B cell (primary cell): ENCODE measurements at regions not wholly inside any gene's neighbourhood (a gene's known extent, or its start where the extent isn't known, plus 50 kb on each side); places are given as distances from the start of the nearest gene placed in this dataset.

ENCODE experiments used
- ATAC-seq: fragments of 200-7000 bp; cut with Tn5 transposase; one replicate; pipeline ENCODE4 v1.10.0; 2021; ENCODE audit warnings: low read depth, mild to moderate bottlenecking, moderate number of reproducible peaks, moderate library complexity
- CTCF ChIA-PET: fragments of 350-600 bp; sonication (Branson Sonifier 250); formaldehyde crosslinking; loops from one replicate; lab custom pipeline; 2021; ENCODE audit warnings: antibody characterized with exemption, inconsistent platforms; lab: Charles Lee
- POLR2A ChIA-PET: fragments of 350-600 bp; sonication (Branson Sonifier 250); formaldehyde crosslinking; loops from one replicate; lab custom pipeline; 2021; ENCODE audit warnings: antibody characterized with exemption; lab: Charles Lee
- DNase-seq: peaks from one replicate; pipeline ENCODE4 v3.0.0; 2013
- H2AFZ ChIP-seq: 2 replicates; pipeline ENCODE4 v1.6.1; 2012; ENCODE audit warnings: mild to moderate bottlenecking, low read depth, low read length; ENCODE audit not compliant: insufficient read depth, poor library complexity, severe bottlenecking
- H3K27ac ChIP-seq, 2 donors: 1 replicate in 1 of 2; 2 replicates in 1 of 2; pipeline ENCODE4 v1.5.1; 2012 to 2013; ENCODE audit warnings: low read length in 2 of 2, mild to moderate bottlenecking in 2 of 2, moderate library complexity in 1 of 2
- H3K27me3 ChIP-seq, 4 experiments: fragments of 200-600 bp in 1 of 4; sonication (generic) in 1 of 4; replicated peaks in 1 of 4; 1 replicate in 2 of 4; 2 replicates in 2 of 4; pipeline versions ENCODE4 v1.6.1 to v1.7.0; 2013 to 2016; ENCODE audit warnings: low read length in 3 of 4, mild to moderate bottlenecking in 2 of 4, mixed read lengths in 1 of 4, moderate library complexity in 1 of 4; ENCODE audit not compliant: insufficient read depth in 4 of 4, control insufficient read depth in 3 of 4; ENCODE audit errors: control extremely low read depth in 1 of 4
- H3K36me3 ChIP-seq, 2 experiments: replicated peaks in 1 of 2; 1 replicate in 1 of 2; 2 replicates in 1 of 2; pipeline versions ENCODE4 v1.6.1 to v1.7.1; 2013; ENCODE audit warnings: low read length in 1 of 2; ENCODE audit not compliant: insufficient read depth in 2 of 2, control insufficient read depth in 1 of 2; ENCODE audit errors: control extremely low read depth in 1 of 2, extremely low read depth in 1 of 2
- H3K4me1 ChIP-seq, 2 donors: fragments of 200-600 bp in 1 of 2; sonication (generic) in 1 of 2; 1 replicate in 1 of 2; 2 replicates in 1 of 2; pipeline versions ENCODE4 v1.5.1 to v1.6.1; 2013 to 2017; ENCODE audit warnings: low read length in 2 of 2; ENCODE audit not compliant: control insufficient read depth in 2 of 2, insufficient read depth in 2 of 2
- H3K4me2 ChIP-seq: replicated peaks from 2 replicates; pipeline ENCODE3; 2012; ENCODE audit warnings: mild to moderate bottlenecking, low read depth, low read length; ENCODE audit not compliant: poor library complexity, severe bottlenecking
- H3K4me3 ChIP-seq, 5 experiments: fragments of 200-600 bp in 1 of 5; sonication (generic) in 1 of 5; 1 replicate in 3 of 5; 2 replicates in 2 of 5; pipeline versions ENCODE4 v1.5.1 to v1.7.0; 2011 to 2016; ENCODE audit warnings: low read length in 4 of 5, mild to moderate bottlenecking in 4 of 5, low read depth in 2 of 5, control low read depth in 1 of 5, moderate library complexity in 1 of 5; ENCODE audit not compliant: insufficient read depth in 1 of 5; ENCODE audit errors: control extremely low read depth in 1 of 5, extremely low read depth in 1 of 5
- H3K79me2 ChIP-seq: fragments of 200-600 bp; sonication (generic); one replicate; pipeline ENCODE4 v1.6.0; 2016; ENCODE audit warnings: low read length; ENCODE audit not compliant: control insufficient read depth, insufficient read depth
- H3K9ac ChIP-seq: fragments of 200-600 bp; sonication (generic); 2 replicates; pipeline ENCODE4 v1.6.1; 2017; ENCODE audit warnings: mild to moderate bottlenecking, low read length, moderate library complexity
- H3K9me3 ChIP-seq, 3 donors: one replicate each; pipeline versions ENCODE4 v1.6.1 to v1.7.1; 2013; ENCODE audit warnings: low read length in 2 of 3; ENCODE audit not compliant: control insufficient read depth in 2 of 3, insufficient read depth in 1 of 3; ENCODE audit errors: control extremely low read depth in 1 of 3
- H4K20me1 ChIP-seq: 2 replicates; pipeline ENCODE4 v1.6.0; 2012; ENCODE audit warnings: mild to moderate bottlenecking, low read length; ENCODE audit not compliant: insufficient read depth, control insufficient read depth, poor library complexity, severe bottlenecking
- H3K27ac Mint-ChIP-seq: one replicate; pipeline ENCODE4 v1.8.0; 2021; ENCODE audit warnings: mixed read lengths
- H3K27me3 Mint-ChIP-seq: one replicate; pipeline ENCODE4 v1.8.0; 2021; ENCODE audit warnings: mixed read lengths
- H3K4me1 Mint-ChIP-seq: one replicate; pipeline ENCODE4 v1.8.0; 2021; ENCODE audit warnings: mixed read lengths
- H3K4me3 Mint-ChIP-seq: one replicate; pipeline ENCODE4 v1.8.0; 2021; ENCODE audit warnings: mixed read lengths
- H3K9me3 Mint-ChIP-seq: one replicate; pipeline ENCODE4 v1.8.0; 2022; ENCODE audit warnings: mixed read lengths; ENCODE audit not compliant: insufficient read depth
- CTCF ChIP-seq: fragments of 200-600 bp; IDR thresholded peaks from one replicate; pipeline ENCODE4 v1.8.0; 2022; ENCODE audit warnings: antibody characterized with exemption, mild to moderate bottlenecking
- EZH2 ChIP-seq: IDR thresholded peaks from 2 replicates; pipeline ENCODE4 v1.6.1; 2012; ENCODE audit warnings: borderline replicate concordance, low read depth, mild to moderate bottlenecking, moderate library complexity, low read length; ENCODE audit not compliant: insufficient read depth, poor library complexity, severe bottlenecking
- WGBS: methylation state at CpG from one replicate; pipeline ENCODE4 v1.1.5; 2013; ENCODE audit warnings: missing lambda C conversion rate; ENCODE audit not compliant: insufficient coverage; 5-methylcytosine and 5-hydroxymethylcytosine counted together
- intact Hi-C: fragments of 100-400 bp; cut with micrococcal nuclease; formaldehyde crosslinking; loops from one replicate; pipeline ENCODE4 v1.10.0; 2022

GRCh38 chr7:67841896-67842295 is 845.3 kb downstream of the TYW1 start:
- no peak overlapping the region for H3K27ac ChIP-seq
- Mint-ChIP-seq H3K4me3 (no peak overlapping the region), H3K9me3 (no peaks in the 10 kb centered on the region), H3K27me3 (no peaks in the 10 kb centered on the region), H3K27ac (no peak overlapping the region), H3K4me1 (no peaks in the 10 kb centered on the region)
- TF ChIP-seq EZH2 (no peak), CTCF (no peak)
- intact Hi-C loops: no loop called here
- H3K4me1 ChIP-seq: no peaks in the 10 kb centered on the region
- peaks cover 0 to 13% (median 0%) of the 10 kb centered on the region in 3 donors for H3K9me3 ChIP-seq
- DNase-seq: no peak
- H3K36me3 ChIP-seq: no peaks in the 10 kb centered on the region
- H3K79me2 ChIP-seq: no peaks in the 10 kb centered on the region
- H3K27me3 ChIP-seq: no peaks in the 10 kb centered on the region
- POLR2A ChIA-PET: no interaction called here
- H3K9ac ChIP-seq: no peak overlapping the region
- CTCF ChIA-PET: no interaction called here
- H3K4me2 ChIP-seq: no peak overlapping the region
- H3K4me3 ChIP-seq: no peak overlapping the region
- no peaks in the 10 kb centered on the region for H4K20me1 ChIP-seq
- no peak for ATAC-seq
- H2AFZ ChIP-seq: no peak overlapping the region
- no CpG with 5 or more reads among the region's 4 CpGs for WGBS

GRCh38 chr7:67842571-67842970 is 845.9 kb downstream of the TYW1 start:
- no peak overlapping the region for H2AFZ ChIP-seq
- H3K27ac ChIP-seq: no peak overlapping the region
- H3K9ac ChIP-seq: no peak overlapping the region
- H3K4me2 ChIP-seq: no peak overlapping the region
- ATAC-seq: no peak
- no peak overlapping the region for H3K4me3 ChIP-seq
- no peaks in the 10 kb centered on the region for H3K27me3 ChIP-seq
- H3K36me3 ChIP-seq: no peaks in the 10 kb centered on the region
- no peaks in the 10 kb centered on the region for H4K20me1 ChIP-seq
- Mint-ChIP-seq H3K9me3 (no peaks in the 10 kb centered on the region), H3K4me1 (no peaks in the 10 kb centered on the region), H3K27ac (no peak overlapping the region), H3K27me3 (no peaks in the 10 kb centered on the region), H3K4me3 (no peak overlapping the region)
- H3K79me2 ChIP-seq: no peaks in the 10 kb centered on the region
- intact Hi-C loops: no loop called here
- 86% methylated on average over 4 of the region's 4 CpGs for WGBS
- H3K9me3 ChIP-seq: peaks cover 0 to 13% (median 0%) of the 10 kb centered on the region in 3 donors
- POLR2A ChIA-PET: no interaction called here
- H3K4me1 ChIP-seq: no peaks in the 10 kb centered on the region
- TF ChIP-seq CTCF (no peak), EZH2 (no peak)
- CTCF ChIA-PET: no interaction called here
- no peak for DNase-seq
